ENCODE measurements at regions not wholly inside any gene's neighbourhood (a gene's known extent, or its start where the extent isn't known, plus 50 kb on each side); places are given as distances from the start of the nearest gene placed in this dataset.

- no peak for TF ChIP-seq CTCF (IDR thresholded peaks at IDR 0.05)
Measured at GRCh38 chr11:80338231-80338630, 897.4 kb upstream of the TENM4 start.

GRCh38 chr11:80331694-80332093 is 890.9 kb upstream of the TENM4 start:
- no peak for TF ChIP-seq CTCF (IDR thresholded peaks at IDR 0.05)

- no peak for TF ChIP-seq CTCF (IDR thresholded peaks at IDR 0.05)
Measured at GRCh38 chr11:80330264-80330663, 889.4 kb upstream of the TENM4 start.

GRCh38 chr11:80328774-80329173 is 887.9 kb upstream of the TENM4 start:
- TF ChIP-seq CTCF (IDR thresholded peaks at IDR 0.05) = no peak

- TF ChIP-seq CTCF (IDR thresholded peaks at IDR 0.05) = no peak
Measured at GRCh38 chr11:80327956-80328614, 887.3 kb upstream of the TENM4 start.

GRCh38 chr11:80321786-80322185 is 881.0 kb upstream of the TENM4 start:
- no peak for TF ChIP-seq CTCF (IDR thresholded peaks at IDR 0.05)

GRCh38 chr11:80320765-80321164 is 879.9 kb upstream of the TENM4 start:
- TF ChIP-seq CTCF (IDR thresholded peaks at IDR 0.05) = peak; percentile 41; the same call in 1 of the 2 replicates

GRCh38 chr11:80320226-80320625 is 879.4 kb upstream of the TENM4 start:
- TF ChIP-seq CTCF (IDR thresholded peaks at IDR 0.05) = no peak
